GM12865 (cell line): ENCODE measurements at regions not wholly inside any gene's neighbourhood (a gene's known extent, or its start where the extent isn't known, plus 50 kb on each side); places are given as distances from the start of the nearest gene placed in this dataset.

ENCODE experiments used
- DNase-seq: peaks from one replicate; pipeline ENCODE4 v3.0.0; 2010; ENCODE audit warnings: low read depth
- H3K4me3 ChIP-seq: 2 replicates; pipeline ENCODE4 v1.5.1; 2011; ENCODE audit warnings: mild to moderate bottlenecking, low read depth, low read length, control low read depth
- TF ChIP-seq, protein P1 (sequence below): IDR thresholded peaks from 2 replicates; pipeline ENCODE4 v1.5.1; 2011; ENCODE audit warnings: low read length, control low read depth, low read depth, inconsistent platforms; ENCODE audit not compliant: insufficient read depth; ENCODE audit errors: missing control alignments

DNA sequence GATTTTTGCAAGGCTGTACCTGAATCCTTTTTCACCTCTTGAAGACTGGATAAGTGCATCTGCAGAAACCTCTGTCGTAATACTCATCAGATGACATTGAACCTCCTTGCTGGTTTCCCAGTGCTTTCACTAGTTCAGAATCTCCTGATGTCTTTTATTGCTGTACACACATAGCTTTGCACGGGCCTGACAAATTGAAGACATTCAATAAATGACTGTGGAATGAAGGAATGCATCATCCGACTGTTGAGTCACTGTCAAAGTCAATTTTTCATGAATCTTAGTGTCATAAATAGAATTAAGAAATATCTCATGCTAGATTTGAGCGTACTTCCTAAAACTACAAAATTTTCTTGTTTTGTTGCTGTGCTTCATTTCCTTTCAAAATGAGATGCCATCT, 598.2 kb upstream of the MAP3K7 start:
- no peak for DNase-seq
- no peak overlapping the region for H3K4me3 ChIP-seq
- TF ChIP-seq, protein P1, sequence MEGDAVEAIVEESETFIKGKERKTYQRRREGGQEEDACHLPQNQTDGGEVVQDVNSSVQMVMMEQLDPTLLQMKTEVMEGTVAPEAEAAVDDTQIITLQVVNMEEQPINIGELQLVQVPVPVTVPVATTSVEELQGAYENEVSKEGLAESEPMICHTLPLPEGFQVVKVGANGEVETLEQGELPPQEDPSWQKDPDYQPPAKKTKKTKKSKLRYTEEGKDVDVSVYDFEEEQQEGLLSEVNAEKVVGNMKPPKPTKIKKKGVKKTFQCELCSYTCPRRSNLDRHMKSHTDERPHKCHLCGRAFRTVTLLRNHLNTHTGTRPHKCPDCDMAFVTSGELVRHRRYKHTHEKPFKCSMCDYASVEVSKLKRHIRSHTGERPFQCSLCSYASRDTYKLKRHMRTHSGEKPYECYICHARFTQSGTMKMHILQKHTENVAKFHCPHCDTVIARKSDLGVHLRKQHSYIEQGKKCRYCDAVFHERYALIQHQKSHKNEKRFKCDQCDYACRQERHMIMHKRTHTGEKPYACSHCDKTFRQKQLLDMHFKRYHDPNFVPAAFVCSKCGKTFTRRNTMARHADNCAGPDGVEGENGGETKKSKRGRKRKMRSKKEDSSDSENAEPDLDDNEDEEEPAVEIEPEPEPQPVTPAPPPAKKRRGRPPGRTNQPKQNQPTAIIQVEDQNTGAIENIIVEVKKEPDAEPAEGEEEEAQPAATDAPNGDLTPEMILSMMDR, result no peak

- TF ChIP-seq, protein P1, result no peak
- DNase-seq, result no peak
- no peak overlapping the region for H3K4me3 ChIP-seq
Observed at GRCh38 chr6:91181416-91181815, 594.5 kb upstream of the MAP3K7 start.

DNA sequence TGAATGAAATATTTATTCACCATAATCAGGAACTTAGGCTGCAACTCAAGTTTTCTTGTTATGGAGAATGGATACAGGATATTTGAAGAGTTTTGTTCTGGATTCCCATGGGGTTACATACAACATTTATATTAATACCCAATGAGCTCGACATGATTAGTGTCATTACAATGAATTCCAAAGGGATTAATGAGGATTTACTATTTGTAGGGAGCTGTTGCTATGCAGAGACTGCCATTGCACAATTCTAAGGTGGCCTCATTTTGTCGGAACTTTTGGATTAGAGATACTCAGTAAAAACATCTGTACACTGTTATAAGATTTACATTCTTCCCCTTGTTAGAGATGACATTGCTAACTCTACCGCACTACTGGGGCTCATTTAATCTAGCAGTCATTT, 586.8 kb upstream of the MAP3K7 start:
- DNase-seq, result no peak
- no peak overlapping the region for H3K4me3 ChIP-seq
- TF ChIP-seq, protein P1, result no peak

GRCh38 chr6:91173186-91173585, 586.3 kb upstream of the MAP3K7 start:
- DNase-seq, result no peak
- TF ChIP-seq, protein P1, result no peak
- H3K4me3 ChIP-seq, result no peak overlapping the region

- DNase-seq, result no peak
- TF ChIP-seq, protein P1, result no peak
- H3K4me3 ChIP-seq, result no peak overlapping the region
Observed at GRCh38 chr6:91171754-91172462, 585.0 kb upstream of the MAP3K7 start.

GRCh38 chr6:91167846-91168245, 581.0 kb upstream of the MAP3K7 start:
- TF ChIP-seq, protein P1, result no peak
- H3K4me3 ChIP-seq, result no peak overlapping the region
- DNase-seq, result no peak
